ENCODE measurements at regions not wholly inside any gene's neighbourhood (a gene's known extent, or its start where the extent isn't known, plus 50 kb on each side); places are given as distances from the start of the nearest gene placed in this dataset.

DNA sequence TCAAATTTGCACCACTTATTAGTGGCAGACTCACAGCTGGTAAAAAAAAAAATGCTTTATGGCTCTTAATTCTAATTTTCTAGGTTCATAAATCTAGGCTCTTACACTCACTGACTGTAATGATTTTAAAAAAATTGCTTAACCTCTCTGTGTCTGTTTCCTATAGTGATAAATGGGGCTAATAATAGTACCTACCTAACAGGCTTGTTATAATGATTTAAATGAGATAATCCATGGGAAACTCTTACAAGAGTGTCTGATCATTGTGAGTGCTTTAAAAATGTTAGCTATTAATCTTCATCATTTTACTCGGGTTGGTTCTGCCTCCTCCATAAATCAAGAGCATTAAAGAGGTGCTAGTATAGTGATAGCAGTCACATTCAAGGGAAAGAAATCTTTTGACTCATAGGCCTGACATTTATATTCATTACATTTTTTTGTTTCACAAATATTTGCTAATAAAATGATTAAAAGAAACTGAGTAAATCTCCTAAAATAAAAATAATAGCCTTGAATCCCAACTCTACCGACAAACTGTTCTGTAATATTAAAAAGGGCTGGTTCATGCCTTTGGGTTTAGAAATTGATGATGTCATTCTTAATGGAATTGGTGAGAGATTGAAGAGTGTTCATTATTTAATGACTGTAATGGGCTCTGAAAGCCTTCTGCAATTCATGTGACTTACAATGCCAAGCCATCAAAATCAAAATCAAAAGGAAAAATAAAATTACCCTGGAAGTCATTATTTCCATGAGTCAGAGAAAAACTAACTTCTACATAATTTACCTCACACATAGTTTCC, 93.9 kb upstream of the PALMD start:
- TF ChIP-seq EZH2 (IDR thresholded peaks at IDR 0.05; ENCODE audit: insufficient read depth, poor library complexity, severe bottlenecking) (no peak), EZH2phosphoT487 (IDR thresholded peaks at IDR 0.05; ENCODE audit: insufficient read depth, low read depth) (no peak)

All from GM23248 (cell line).